PC-9 (cell line): ENCODE measurements at regions not wholly inside any gene's neighbourhood (a gene's known extent, or its start where the extent isn't known, plus 50 kb on each side); places are given as distances from the start of the nearest gene placed in this dataset.
A peak's percentile ranks its signal among the peaks of the same experiment; 100 is the strongest.

Source experiments
- BruUV-seq: library from RNA; stranded (reverse); fragments of 400-500 nt; replicated peaks from 2 replicates; lab custom pipeline; 2021; lab: Mats Ljungman, UMichigan
- CTCF ChIA-PET: fragments of 300-600 bp; sonication (Branson Sonifier 250); formaldehyde crosslinking; loops from one replicate; lab custom pipeline; 2022; ENCODE audit warnings: antibody characterized with exemption; lab: Charles Lee
- POLR2A ChIA-PET: fragments of 300-600 bp; sonication (Branson Sonifier 250); formaldehyde crosslinking; loops from one replicate; lab custom pipeline; 2022; ENCODE audit warnings: antibody characterized with exemption; ENCODE audit not compliant: unreplicated experiment; lab: Charles Lee
- DNase-seq, 2 experiments: peaks; one replicate each; pipeline versions ENCODE4 v3.0.0 to v3.0.0-alpha.2; 2015 to 2022; ENCODE audit warnings: mixed read lengths in 1 of 2
- H2AFZ ChIP-seq: fragments of 200-600 bp; sonication (generic); 2 replicates; pipeline ENCODE4 v1.8.1; 2017; ENCODE audit warnings: antibody characterized with exemption
- H3F3A ChIP-seq: fragments of 200-600 bp; sonication (generic); 2 replicates; pipeline ENCODE4 v1.8.1; 2017; ENCODE audit warnings: antibody characterized with exemption, mild to moderate bottlenecking, low read depth; ENCODE audit not compliant: insufficient read depth
- H3K27ac ChIP-seq: fragments of 200-600 bp; sonication (generic); 2 replicates; pipeline ENCODE4 v1.6.1; 2016; ENCODE audit warnings: mixed run types
- H3K27me3 ChIP-seq: fragments of 200-600 bp; sonication (generic); 2 replicates; pipeline ENCODE4 v1.6.1; 2016; ENCODE audit warnings: low read depth, mixed run types; ENCODE audit not compliant: insufficient read depth
- H3K36me3 ChIP-seq: fragments of 200-600 bp; sonication (generic); 2 replicates; pipeline ENCODE4 v1.6.1; 2016; ENCODE audit warnings: low read depth, mixed run types
- H3K4me1 ChIP-seq: fragments of 200-600 bp; sonication (generic); replicated peaks from 2 replicates; pipeline ENCODE4 v1.6.1; 2016; ENCODE audit warnings: mixed run types; ENCODE audit not compliant: insufficient read depth
- H3K4me2 ChIP-seq: fragments of 200-600 bp; sonication (generic); 2 replicates; pipeline ENCODE4 v1.6.1; 2017; ENCODE audit warnings: mixed run types
- H3K4me3 ChIP-seq: fragments of 200-600 bp; sonication (generic); 2 replicates; pipeline ENCODE4 v1.6.1; 2016; ENCODE audit warnings: mixed run types
- H3K79me2 ChIP-seq: fragments of 200-600 bp; sonication (generic); 2 replicates; pipeline ENCODE4 v1.6.1; 2017; ENCODE audit warnings: low read depth, mixed run types
- H3K9me2 ChIP-seq: fragments of 200-600 bp; sonication (generic); 2 replicates; pipeline ENCODE4 v1.8.1; 2017; ENCODE audit warnings: mild to moderate bottlenecking; ENCODE audit not compliant: insufficient read depth
- H3K9me3 ChIP-seq: fragments of 200-600 bp; sonication (generic); 2 replicates; pipeline ENCODE4 v1.8.1; 2016; ENCODE audit warnings: low read depth; ENCODE audit not compliant: insufficient read depth
- H4K20me1 ChIP-seq: fragments of 200-600 bp; sonication (generic); 2 replicates; pipeline ENCODE4 v1.8.1; 2017; ENCODE audit not compliant: insufficient read depth
- EZH2 ChIP-seq: fragments of 200-600 bp; sonication (generic); IDR thresholded peaks from 2 replicates; pipeline ENCODE4 v1.8.0; 2017; ENCODE audit warnings: antibody characterized with exemption, low read depth
- intact Hi-C: fragments of 100-400 bp; cut with micrococcal nuclease; formaldehyde crosslinking; loops from one replicate; pipeline ENCODE4 v1.10.0; 2022; ENCODE audit not compliant: unreplicated experiment
- TF ChIP-seq, protein P1 (sequence below): fragments of 200-600 bp; sonication (generic); conservative IDR thresholded peaks from 2 replicates; pipeline ENCODE4 v1.6.1; 2017; ENCODE audit warnings: mixed run types, antibody characterized with exemption, mild to moderate bottlenecking, moderate library complexity

DNA sequence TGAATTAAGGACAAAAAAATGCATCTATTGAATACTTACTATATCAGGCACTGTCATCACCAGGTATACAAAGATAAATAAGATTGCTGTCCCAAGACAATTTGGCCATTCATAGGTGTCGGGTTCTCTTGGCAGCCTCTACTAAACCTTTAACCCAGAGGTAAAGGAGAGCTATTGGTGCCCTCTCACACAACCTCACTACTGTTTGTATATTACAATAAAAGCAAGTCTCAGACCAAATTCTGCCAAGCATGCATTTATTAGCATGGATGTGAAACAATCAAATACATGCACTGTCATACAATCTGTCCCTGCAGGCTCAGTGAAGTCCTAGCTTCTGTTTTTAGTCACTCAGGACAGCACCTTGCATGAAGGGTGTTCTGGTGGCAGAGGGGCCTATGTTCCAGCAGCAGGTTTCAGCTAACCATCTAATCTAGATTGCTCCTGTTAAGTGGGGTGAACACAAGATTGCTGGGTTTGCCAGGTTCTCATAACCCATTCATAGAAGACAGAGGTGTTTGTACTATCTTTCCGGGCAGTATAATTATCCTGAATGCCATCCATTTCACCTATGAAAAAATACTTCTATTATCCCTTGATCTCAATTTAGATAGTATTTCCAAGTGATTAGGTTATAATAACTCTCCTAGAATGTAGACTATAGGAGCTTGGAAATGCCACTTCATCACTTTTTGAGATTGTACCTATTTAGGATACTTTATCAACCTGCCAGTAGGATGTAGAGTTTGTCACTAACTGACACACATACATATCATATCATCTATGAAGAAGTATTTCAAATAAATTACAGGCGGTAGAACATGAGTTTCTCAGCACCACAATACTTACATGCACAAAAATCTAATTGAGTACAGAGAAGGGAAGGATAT is 254.0 kb upstream of the KRR1 start:
- Histone ChIP-seq H3K4me3 (no peak overlapping the region), H3K79me2 (no peaks in the 10 kb centered on the region), H3F3A (peaks cover 18% of the 10 kb centered on the region), H2AFZ (no peak overlapping the region), H3K36me3 (no peaks in the 10 kb centered on the region), H3K4me2 (no peak overlapping the region), H3K9me2 (no peaks in the 10 kb centered on the region), H4K20me1 (no peaks in the 10 kb centered on the region), H3K4me1 (peaks cover 36% of the 10 kb centered on the region), H3K27ac (peak overlapping the region; percentile 72), H3K9me3 (peaks cover 3% of the 10 kb centered on the region; the same call in 1 of the 2 replicates), H3K27me3 (no peaks in the 10 kb centered on the region)
- CTCF ChIA-PET, result interaction anchor here (0.5 kb wide), 1 partner anchor 85 kb away, joined by 3 read pairs; no protein-coding TSS in a partner anchor
- no peak for DNase-seq
- BruUV-seq, result no TSS peak
- POLR2A ChIA-PET, result interaction anchor here (0.6 kb wide), 2 partner anchors 13 to 266 kb away, joined by 3 to 4 read pairs; no protein-coding TSS in a partner anchor
- intact Hi-C loops, result loop anchor here (2.0 to 5.0 kb wide), 2 partner anchors 43 to 109 kb away; no protein-coding TSS in a partner anchor
- TF ChIP-seq EZH2, result no peak
- TF ChIP-seq, protein P1, sequence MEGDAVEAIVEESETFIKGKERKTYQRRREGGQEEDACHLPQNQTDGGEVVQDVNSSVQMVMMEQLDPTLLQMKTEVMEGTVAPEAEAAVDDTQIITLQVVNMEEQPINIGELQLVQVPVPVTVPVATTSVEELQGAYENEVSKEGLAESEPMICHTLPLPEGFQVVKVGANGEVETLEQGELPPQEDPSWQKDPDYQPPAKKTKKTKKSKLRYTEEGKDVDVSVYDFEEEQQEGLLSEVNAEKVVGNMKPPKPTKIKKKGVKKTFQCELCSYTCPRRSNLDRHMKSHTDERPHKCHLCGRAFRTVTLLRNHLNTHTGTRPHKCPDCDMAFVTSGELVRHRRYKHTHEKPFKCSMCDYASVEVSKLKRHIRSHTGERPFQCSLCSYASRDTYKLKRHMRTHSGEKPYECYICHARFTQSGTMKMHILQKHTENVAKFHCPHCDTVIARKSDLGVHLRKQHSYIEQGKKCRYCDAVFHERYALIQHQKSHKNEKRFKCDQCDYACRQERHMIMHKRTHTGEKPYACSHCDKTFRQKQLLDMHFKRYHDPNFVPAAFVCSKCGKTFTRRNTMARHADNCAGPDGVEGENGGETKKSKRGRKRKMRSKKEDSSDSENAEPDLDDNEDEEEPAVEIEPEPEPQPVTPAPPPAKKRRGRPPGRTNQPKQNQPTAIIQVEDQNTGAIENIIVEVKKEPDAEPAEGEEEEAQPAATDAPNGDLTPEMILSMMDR, result no peak

- H3K27ac ChIP-seq, result no peak overlapping the region
- no peak for TF ChIP-seq EZH2
- TF ChIP-seq, protein P1, result no peak
These were observed 252.9 kb upstream of the KRR1 start for GRCh38 chr12:75764091-75764841.

GRCh38 chr12:75760573-75761294 is 249.3 kb upstream of the KRR1 start:
- POLR2A ChIA-PET, result no interaction called here
- no peak overlapping the region for H2AFZ ChIP-seq
- no TSS peak for BruUV-seq

More at GRCh38 chr12:75764091-75764841, 252.9 kb upstream of the KRR1 start:
- ChIA-PET POLR2A (interaction anchor here (0.6 kb wide), 1 partner anchor 267 kb away, joined by 4 read pairs; no protein-coding TSS in a partner anchor), CTCF (no interaction called here)
- no peak for DNase-seq
- peaks cover 18% of the 10 kb centered on the region for H3F3A ChIP-seq
- H3K4me3 ChIP-seq, result no peak overlapping the region
- H3K9me2 ChIP-seq, result no peaks in the 10 kb centered on the region
- no peaks in the 10 kb centered on the region for H3K36me3 ChIP-seq
- peaks cover 3% of the 10 kb centered on the region; the same call in 1 of the 2 replicates for H3K9me3 ChIP-seq
- no peaks in the 10 kb centered on the region for H3K27me3 ChIP-seq
- H3K79me2 ChIP-seq, result no peaks in the 10 kb centered on the region
- H3K4me2 ChIP-seq, result no peak overlapping the region
- no peak overlapping the region for H2AFZ ChIP-seq
- intact Hi-C loops, result no loop called here
- no peaks in the 10 kb centered on the region for H4K20me1 ChIP-seq
- BruUV-seq, result no TSS peak
- H3K4me1 ChIP-seq, result peaks cover 36% of the 10 kb centered on the region

More at GRCh38 chr12:75760573-75761294, 249.3 kb upstream of the KRR1 start:
- H3K36me3 ChIP-seq, result no peaks in the 10 kb centered on the region
- no peak overlapping the region for H3K27ac ChIP-seq
- no peak for DNase-seq
- TF ChIP-seq, protein P1, result no peak
- no peak for TF ChIP-seq EZH2
- no peaks in the 10 kb centered on the region for H3K79me2 ChIP-seq
- H3K27me3 ChIP-seq, result no peaks in the 10 kb centered on the region
- H3F3A ChIP-seq, result no peaks in the 10 kb centered on the region
- no peaks in the 10 kb centered on the region for H3K9me2 ChIP-seq
- no peak overlapping the region for H3K4me3 ChIP-seq
- intact Hi-C loops, result no loop called here
- peaks cover 16% of the 10 kb centered on the region for H3K4me1 ChIP-seq
- 0 out of 2 replicates have a peak, but pooled peaks cover 3% of the 10 kb centered on the region for H3K9me3 ChIP-seq
- H3K4me2 ChIP-seq, result no peak overlapping the region
- CTCF ChIA-PET, result interaction anchor here (0.6 kb wide), 1 partner anchor 25 kb away, joined by 3 read pairs; no protein-coding TSS in a partner anchor
- no peaks in the 10 kb centered on the region for H4K20me1 ChIP-seq
